ENCODE measurements at regions not wholly inside any gene's neighbourhood (a gene's known extent, or its start where the extent isn't known, plus 50 kb on each side); places are given as distances from the start of the nearest gene placed in this dataset.
"Not testable (repeated sequence)": the region's sequence is repeated elsewhere in the genome, so short reads cannot be mapped to it uniquely, and the experiment has no call there.

GRCh38 chr14:106425150-106425549 is 898.8 kb downstream of the TMEM121 start:
- not testable (repeated sequence) for TF ChIP-seq CTCF (conservative IDR thresholded peaks at IDR 0.05; ENCODE audit: low read depth in 2 of 2); CREB1 (CRISPR knock-in tag; IDR thresholded peaks at IDR 0.05; ENCODE audit: low read depth); EZH2 (IDR thresholded peaks at IDR 0.05; ENCODE audit: low read depth, unreplicated experiment); POLR2AphosphoS5 (IDR thresholded peaks at IDR 0.05; ENCODE audit: low read depth); ZNF462 (CRISPR knock-in tag; IDR thresholded peaks at IDR 0.05); EZH2phosphoT487 (IDR thresholded peaks at IDR 0.05; ENCODE audit: unreplicated experiment); REST (IDR thresholded peaks at IDR 0.05; ENCODE audit: unreplicated experiment); ETS1 (IDR thresholded peaks at IDR 0.05)
